Gastroesophageal sphincter (tissue), 4 donors: ENCODE measurements at regions not wholly inside any gene's neighbourhood (a gene's known extent, or its start where the extent isn't known, plus 50 kb on each side); places are given as distances from the start of the nearest gene placed in this dataset.

ENCODE experiments used
- ATAC-seq: fragments of 150-250 bp; one replicate; pipeline ENCODE4 v1.9.1; 2016; ENCODE audit warnings: mild to moderate bottlenecking, moderate library complexity
- H3K27ac ChIP-seq, 4 donors: fragments of 200-600 bp; sonication (generic) in 3 of 4; 1 replicate in 3 of 4; 2 replicates in 1 of 4; pipeline ENCODE4 v1.5.1; 2016 to 2019
- H3K27me3 ChIP-seq: fragments of 200-600 bp; sonication (generic); one replicate; pipeline ENCODE4 v1.5.1; 2019
- H3K36me3 ChIP-seq, 2 donors: fragments of 200-600 bp; sonication (generic); one replicate each; pipeline ENCODE4 v1.5.1; 2019; ENCODE audit warnings: control low read depth in 1 of 2
- H3K4me1 ChIP-seq, 3 donors: fragments of 200-600 bp; sonication (generic); 1 replicate in 2 of 3; 2 replicates in 1 of 3; pipeline ENCODE4 v1.5.1; 2016 to 2019; ENCODE audit warnings: control low read depth in 2 of 3
- H3K4me3 ChIP-seq, 2 donors: fragments of 200-600 bp; sonication (generic); one replicate each; pipeline ENCODE4 v1.5.1; 2019; ENCODE audit warnings: mild to moderate bottlenecking in 1 of 2, moderate library complexity in 1 of 2
- H3K9me3 ChIP-seq, 3 donors: fragments of 200-600 bp; sonication (generic); one replicate each; pipeline ENCODE4 v1.5.1; 2017 to 2019; ENCODE audit warnings: control low read depth in 2 of 3
- CTCF ChIP-seq, 4 experiments: fragments of 200-600 bp in 2 of 4; fragments of 450-650 bp in 2 of 4; sonication (generic) in 1 of 4; IDR thresholded peaks; one replicate each; pipeline ENCODE4 v1.5.1; 2017 to 2019; ENCODE audit warnings: antibody characterized with exemption in 4 of 4, mild to moderate bottlenecking in 2 of 4, moderate library complexity in 2 of 4
- EP300 ChIP-seq: sonication (generic); formaldehyde crosslinking; IDR thresholded peaks from one replicate; pipeline ENCODE4 v1.6.1; 2017; ENCODE audit warnings: antibody characterized with exemption, mild to moderate bottlenecking
- POLR2A ChIP-seq, 2 donors: fragments of 450-650 bp; IDR thresholded peaks; one replicate each; pipeline ENCODE4 v1.6.1; 2017; ENCODE audit warnings: antibody characterized with exemption in 2 of 2, mild to moderate bottlenecking in 2 of 2, moderate library complexity in 1 of 2
- POLR2AphosphoS5 ChIP-seq: sonication (generic); formaldehyde crosslinking; IDR thresholded peaks from one replicate; pipeline ENCODE4 v1.6.1; 2017; ENCODE audit warnings: antibody characterized with exemption
- WGBS, 2 donors: methylation state at CpG; one replicate each; pipeline ENCODE4 v1.1.5; 2018; ENCODE audit warnings: low coverage in 1 of 2; 5-methylcytosine and 5-hydroxymethylcytosine counted together

GRCh38 chr12:19613051-19613535, 173.8 kb downstream of the AEBP2 start:
- Histone ChIP-seq H3K27ac (no peak overlapping the region), H3K9me3 (no peaks in the 10 kb centered on the region), H3K36me3 (no peaks in the 10 kb centered on the region), H3K4me3 (no peak overlapping the region), H3K4me1 (no peaks in the 10 kb centered on the region), H3K27me3 (no peaks in the 10 kb centered on the region)
- TF ChIP-seq CTCF (IDR thresholded peaks at IDR 0.05), result no peak
- TF ChIP-seq POLR2AphosphoS5, result no peak
- TF ChIP-seq POLR2A (IDR thresholded peaks at IDR 0.05), result no peak
- no peak for TF ChIP-seq EP300
- ATAC-seq, result no peak
- 79 to 85% methylated on average over 3 to 6 of the region's 6 CpGs for WGBS, 2 donors

- Histone ChIP-seq H3K4me3 (no peak overlapping the region), H3K4me1 (no peaks in the 10 kb centered on the region), H3K36me3 (no peaks in the 10 kb centered on the region), H3K27ac (no peak overlapping the region), H3K27me3 (no peaks in the 10 kb centered on the region), H3K9me3 (no peaks in the 10 kb centered on the region)
- no peak for ATAC-seq
- WGBS, 2 donors, result 37 to 49% methylated on average over 5 to 6 of the region's 6 CpGs
- no peak for TF ChIP-seq POLR2AphosphoS5
- TF ChIP-seq CTCF (IDR thresholded peaks at IDR 0.05), result no peak
- TF ChIP-seq EP300, result no peak
- TF ChIP-seq POLR2A (IDR thresholded peaks at IDR 0.05), result no peak
These were observed 175.5 kb downstream of the AEBP2 start for GRCh38 chr12:19614601-19615383.

GRCh38 chr12:19615384-19615725, 176.1 kb downstream of the AEBP2 start:
- TF ChIP-seq CTCF (IDR thresholded peaks at IDR 0.05) (no peak), POLR2A (IDR thresholded peaks at IDR 0.05) (no peak), EP300 (no peak), POLR2AphosphoS5 (no peak)
- Histone ChIP-seq H3K36me3 (no peaks in the 10 kb centered on the region), H3K27me3 (no peaks in the 10 kb centered on the region), H3K4me1 (no peaks in the 10 kb centered on the region), H3K9me3 (no peaks in the 10 kb centered on the region), H3K4me3 (no peak overlapping the region), H3K27ac (no peak overlapping the region)
- no peak for ATAC-seq

- H3K9me3 ChIP-seq, result no peaks in the 10 kb centered on the region
- WGBS, 2 donors, result 88 to 100% methylated on average over 1 to 10 of the region's 15 CpGs
These were observed 177.5 kb downstream of the AEBP2 start for GRCh38 chr12:19616781-19617180.

More at GRCh38 chr12:19616781-19617180, 177.5 kb downstream of the AEBP2 start:
- H3K36me3 ChIP-seq, result no peaks in the 10 kb centered on the region
- no peak overlapping the region for H3K27ac ChIP-seq
- no peaks in the 10 kb centered on the region for H3K4me1 ChIP-seq
- no peaks in the 10 kb centered on the region for H3K27me3 ChIP-seq
- ATAC-seq, result no peak
- TF ChIP-seq EP300 (no peak), POLR2A (IDR thresholded peaks at IDR 0.05) (no peak), POLR2AphosphoS5 (no peak), CTCF (IDR thresholded peaks at IDR 0.05) (no peak)
- H3K4me3 ChIP-seq, result no peak overlapping the region
